HG02852 (cell line): ENCODE measurements at regions not wholly inside any gene's neighbourhood (a gene's known extent, or its start where the extent isn't known, plus 50 kb on each side); places are given as distances from the start of the nearest gene placed in this dataset.
A peak's percentile ranks its signal among the peaks of the same experiment; 100 is the strongest.

Source experiments
- ATAC-seq: cut with Tn5 transposase; IDR thresholded peaks from one replicate; pipeline ENCODE4 v1.9.1; 2021; ENCODE audit warnings: mild to moderate bottlenecking, moderate library complexity; ENCODE audit not compliant: unreplicated experiment

DNA sequence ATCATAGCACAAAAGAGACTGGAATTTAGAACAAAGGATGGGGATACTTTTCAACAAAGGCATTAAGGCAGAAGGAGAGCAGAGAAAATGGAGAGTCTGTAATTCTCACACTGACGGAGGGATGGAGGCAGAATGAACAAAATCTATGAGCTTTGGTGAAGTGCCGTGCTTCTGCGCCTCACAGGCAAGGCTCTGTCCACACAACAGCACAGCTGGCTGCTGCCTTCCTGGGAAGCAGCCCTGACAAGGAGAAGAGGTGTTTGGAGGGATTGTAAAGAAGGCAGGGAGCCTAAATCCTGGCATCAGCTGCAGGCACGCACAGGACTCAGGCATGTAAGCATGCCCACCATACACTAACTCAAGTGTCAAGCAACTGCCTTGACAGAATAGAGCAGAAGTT lies 485.2 kb upstream of the KIF2A start:
- no peak for ATAC-seq

DNA sequence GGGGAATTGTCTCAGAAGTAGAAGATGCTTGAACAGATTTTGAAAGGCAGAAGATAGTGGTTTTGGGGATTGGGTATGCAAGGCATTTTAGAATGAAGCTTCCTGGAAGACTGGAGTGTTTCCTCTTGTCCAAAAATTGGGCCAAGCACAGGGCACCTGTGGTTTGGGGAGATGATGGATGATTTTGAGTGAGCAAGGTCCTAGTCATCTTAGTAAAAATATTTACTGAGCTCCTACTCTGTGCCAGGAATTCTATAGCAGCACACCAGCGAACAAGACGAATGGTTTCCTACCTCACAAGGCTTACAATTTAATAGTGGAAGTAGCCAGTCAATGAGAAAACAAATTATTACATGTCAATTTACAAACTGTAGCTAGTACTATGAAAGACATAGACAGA lies 484.4 kb upstream of the KIF2A start:
- no peak for ATAC-seq

DNA sequence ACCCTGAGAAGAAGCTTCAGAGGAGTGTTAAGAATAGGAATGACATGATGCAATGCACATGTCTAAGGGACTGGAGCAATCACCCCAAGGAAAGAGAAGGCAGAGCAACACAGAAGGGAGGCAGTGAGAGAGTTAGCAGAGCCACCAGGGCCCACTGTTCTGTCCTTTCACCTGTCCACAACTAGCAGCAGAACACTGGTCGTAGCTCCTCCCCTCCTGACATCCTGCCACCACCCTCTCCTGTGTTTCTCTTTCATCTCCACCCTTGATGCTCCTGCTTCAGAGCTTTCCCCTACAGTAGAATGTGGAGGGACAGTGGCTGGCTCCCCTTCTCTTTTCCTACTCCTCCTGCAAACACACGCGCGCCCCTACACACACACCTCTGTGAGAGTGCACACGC lies 483.4 kb upstream of the KIF2A start:
- no peak for ATAC-seq

DNA sequence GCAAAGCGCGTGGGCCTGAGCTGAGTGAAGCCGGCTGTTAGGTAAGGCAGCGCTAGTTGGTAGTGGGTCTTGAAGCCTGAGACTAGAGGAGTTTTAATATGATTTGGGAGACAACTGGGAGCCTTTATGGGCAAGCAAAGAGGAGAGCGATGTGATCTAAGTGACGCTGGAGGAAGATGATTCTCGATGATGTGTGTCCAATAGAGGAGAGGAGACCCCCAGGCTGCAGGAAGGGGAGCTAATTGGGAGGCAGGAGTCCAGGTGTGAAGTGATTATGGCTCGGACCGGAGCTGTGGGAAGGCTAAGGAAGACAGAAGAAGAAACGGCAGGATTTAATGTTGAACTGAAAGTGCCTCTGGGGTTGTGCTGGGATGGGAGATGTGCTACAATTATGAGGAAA lies 482.9 kb upstream of the KIF2A start:
- no peak for ATAC-seq

DNA sequence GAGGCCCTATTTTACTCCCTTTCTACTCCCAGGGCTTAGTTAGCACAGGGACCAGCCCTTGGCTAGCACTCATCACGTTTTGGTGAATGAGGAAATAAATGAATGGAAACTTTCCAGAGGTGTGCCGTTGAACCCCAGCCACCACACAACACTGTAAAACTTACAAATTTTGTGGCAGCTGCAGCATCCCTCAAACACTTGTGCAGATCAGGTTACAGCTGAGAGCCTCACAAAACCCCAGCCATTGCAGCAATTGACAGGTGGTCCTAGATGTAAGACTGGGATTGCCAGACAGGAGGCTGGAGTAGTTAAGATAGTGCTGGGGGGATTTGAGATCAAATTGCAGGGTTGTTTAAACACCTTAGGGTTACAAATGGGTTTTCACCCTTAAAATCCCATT lies 482.2 kb upstream of the KIF2A start:
- ATAC-seq: no peak

DNA sequence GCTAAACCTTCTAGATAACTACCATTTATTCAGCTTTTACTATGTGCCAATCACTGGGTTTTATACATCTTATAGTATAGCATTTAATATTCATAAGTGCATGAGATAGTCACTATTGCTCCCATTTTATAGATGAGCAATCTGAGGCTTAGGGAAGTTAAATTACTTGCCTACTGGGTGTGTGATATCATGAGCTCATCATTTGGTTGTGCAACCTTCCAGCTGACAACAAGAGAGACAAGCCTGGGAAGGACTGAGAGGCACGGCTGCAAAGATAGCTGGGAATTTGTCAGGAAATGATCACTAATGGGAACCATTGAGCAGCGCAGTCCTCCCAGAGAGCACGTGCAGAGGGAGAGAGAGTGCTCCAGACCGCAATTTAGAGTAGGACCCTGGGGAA lies 481.6 kb upstream of the KIF2A start:
- no peak for ATAC-seq

DNA sequence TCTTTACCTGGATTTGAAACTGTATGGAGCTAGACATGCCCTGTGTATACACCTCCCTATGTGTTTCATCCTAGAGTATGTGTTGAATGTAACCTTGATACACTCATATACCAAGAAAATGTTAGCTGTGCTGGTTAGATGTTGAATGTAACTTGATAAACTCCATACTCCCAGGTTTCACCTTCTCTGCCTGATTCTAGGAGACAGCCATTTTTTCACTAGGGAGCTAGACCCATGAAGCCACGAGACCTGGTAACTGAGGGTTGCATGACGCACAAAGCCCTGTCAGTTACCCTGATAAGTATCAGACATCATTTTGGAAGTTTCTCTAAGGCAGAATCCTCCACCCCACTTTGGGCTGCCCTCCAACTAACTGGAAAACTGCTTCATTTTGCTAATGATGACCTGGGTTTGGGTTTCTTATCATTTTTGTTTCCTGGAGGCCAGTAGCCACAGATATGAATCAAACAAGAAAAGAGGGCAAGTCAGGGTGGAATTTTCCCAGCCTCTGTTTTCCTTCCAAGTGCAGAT lies 478.5 kb upstream of the KIF2A start:
- ATAC-seq: no peak

DNA sequence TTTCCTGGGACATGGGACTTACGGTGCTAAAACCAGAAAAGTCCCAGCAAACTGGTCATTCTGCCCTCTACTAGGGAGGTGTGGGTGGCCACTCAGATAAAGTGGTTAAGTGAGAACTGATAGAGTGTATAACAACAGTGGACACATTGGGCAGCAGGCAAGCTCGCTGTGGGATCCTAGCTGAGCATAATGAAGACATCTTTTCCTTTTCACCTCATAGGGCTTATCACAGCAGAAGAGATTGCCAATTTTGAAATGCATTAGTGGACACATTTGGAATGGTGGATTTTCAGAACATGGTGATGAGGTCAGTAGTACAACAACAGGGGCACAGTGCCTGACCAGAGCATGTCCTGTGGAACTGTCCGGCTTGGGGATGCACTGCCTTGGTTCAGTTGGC lies 477.1 kb upstream of the KIF2A start:
- no peak for ATAC-seq

DNA sequence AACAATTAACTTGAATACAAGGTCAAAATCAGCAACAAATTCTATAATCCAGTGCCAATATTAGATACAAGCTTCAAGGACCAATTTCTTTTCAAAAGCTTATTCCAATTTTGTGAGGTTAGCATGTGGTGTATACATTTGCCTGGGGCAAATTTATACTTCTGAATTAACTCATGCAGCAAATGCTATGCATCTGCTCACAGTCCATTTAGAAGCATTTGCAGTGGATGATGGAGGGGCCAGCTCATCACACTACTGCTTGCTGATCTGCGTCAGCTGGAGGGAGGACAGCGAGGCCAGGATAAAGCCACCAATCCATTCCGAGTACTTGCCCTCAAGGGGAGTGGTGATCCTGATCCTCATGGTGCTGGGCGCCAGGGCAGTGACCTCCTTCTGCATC lies 474.3 kb upstream of the KIF2A start:
- ATAC-seq: no peak

DNA sequence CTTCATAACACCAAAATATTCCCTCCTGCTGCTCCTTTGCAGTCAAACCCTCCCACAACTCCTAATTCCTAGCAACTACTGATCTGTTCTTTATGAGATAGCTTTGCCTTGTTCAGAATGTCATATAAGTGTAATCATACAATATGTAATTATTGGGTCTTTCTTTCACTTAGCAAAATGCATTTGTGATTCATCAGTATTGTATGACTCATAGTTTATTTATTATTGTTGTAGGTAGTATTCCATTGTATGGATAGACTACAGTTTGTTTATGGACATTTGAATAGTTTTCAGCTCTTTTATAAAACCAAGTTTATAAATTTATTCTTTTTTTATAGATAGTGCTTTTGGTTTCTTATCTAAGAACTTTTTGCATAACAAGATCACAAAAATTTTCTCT lies 468.2 kb upstream of the KIF2A start:
- no peak for ATAC-seq

DNA sequence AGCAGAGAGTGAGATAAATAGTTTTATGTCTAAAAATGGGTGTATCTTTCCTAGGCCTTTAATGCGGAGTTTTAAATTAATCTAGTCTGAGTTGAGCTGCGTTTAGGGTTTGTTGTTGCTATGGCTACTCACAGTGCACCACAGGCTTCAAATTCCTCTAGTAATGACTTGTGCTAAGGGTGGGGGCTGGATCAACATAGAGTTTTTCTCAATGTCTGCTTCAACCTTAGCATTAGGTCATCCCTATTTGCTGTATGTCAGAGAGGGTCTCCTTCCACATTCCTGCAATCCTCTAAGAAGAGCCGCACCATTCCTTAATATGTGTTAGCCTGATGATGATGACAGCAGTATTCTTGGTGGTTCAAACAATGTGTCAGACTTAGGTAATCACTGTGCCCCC lies 465.6 kb upstream of the KIF2A start:
- no peak for ATAC-seq

DNA sequence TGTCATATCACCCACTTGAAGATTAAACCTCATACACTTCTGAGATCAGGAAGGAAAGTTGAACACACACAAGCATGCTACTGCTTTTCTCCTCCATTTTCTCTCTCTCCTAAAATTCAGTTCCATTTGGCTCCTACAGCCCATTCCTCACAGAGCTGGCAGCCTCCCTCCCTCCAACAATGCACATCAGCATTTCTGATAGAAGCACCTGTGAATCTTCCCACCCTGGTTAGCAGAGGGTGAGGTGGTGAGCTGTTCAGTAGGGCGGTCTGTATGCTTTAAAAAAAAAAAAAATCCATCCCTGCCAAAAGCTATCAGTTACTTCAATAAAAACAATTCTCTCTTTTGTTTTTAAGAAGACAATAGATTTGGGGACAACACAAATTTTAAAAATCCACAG lies 463.2 kb upstream of the KIF2A start:
- no peak for ATAC-seq

DNA sequence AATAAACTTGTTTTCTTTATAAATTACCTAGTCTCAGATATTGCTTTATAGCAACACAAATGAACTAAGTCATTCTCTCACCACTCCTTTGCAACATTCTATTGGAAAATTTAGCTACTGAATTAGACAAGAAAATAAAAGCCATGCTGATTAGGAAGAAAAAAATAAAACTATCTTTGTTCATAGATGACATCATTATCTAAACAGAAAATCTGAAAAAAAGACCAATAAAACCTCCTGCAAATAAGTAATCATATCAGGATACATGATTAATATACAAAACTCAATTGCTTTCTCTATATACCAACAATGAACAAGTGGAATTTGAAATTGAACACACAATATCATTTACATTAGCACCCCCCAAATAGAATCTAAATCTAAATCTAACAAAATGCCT lies 455.3 kb upstream of the KIF2A start:
- no peak for ATAC-seq

DNA sequence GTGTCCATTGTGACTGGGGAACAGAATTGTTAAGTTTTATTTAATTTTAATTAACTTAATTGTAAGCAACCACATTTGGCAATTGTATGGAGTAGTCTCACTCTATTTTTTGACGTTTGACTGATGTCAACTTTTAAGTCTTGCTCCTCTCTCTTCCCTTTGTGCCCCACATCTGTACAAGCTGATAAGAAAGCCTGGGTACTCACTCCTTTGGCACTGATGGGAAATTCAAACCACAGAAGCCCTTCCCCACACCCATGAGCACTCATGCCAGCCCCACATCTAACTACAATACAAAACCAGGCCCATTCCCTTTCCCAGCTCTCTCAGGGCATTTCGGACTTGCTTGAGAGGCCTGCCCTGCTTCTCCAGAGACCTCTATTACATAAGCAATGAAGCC lies 451.5 kb upstream of the KIF2A start:
- no peak for ATAC-seq

DNA sequence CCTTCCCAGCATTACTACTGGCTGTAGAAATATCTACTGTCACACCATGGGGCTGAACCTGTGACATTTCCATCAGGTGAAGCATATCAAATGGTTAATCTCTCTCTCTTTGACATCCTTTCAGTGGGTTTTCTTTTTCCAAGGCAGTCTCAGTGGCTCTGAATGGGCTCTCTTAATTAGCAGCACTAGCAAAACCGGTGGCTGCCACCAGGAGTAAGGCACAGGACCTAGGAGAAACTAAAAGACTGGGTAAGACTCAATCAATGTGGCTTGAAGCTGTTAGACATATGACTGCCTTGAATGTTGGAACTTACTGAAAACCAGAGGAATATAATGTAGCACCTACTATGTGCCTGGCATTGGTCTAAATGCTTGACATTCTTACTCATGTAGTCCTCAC lies 445.0 kb upstream of the KIF2A start:
- ATAC-seq: no peak

DNA sequence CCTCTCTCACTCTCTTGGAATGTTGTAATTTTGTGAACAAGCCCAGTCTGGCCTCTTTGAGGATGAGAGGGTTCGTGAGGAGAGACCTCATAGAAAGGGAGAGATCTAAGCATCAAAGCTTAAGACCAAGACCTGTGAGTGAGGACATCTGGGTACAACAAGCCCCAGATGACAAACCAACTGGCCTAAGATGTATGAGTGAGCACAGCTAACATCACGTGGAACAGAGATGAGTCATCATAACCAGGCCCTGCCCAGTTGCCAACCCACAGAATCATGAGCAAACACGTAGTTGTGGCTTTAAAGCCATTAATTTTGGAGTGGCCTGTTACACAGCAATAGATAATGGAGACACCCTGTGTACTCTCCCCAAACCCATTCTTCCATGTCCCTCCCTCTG lies 439.1 kb upstream of the KIF2A start:
- peak; percentile 71 for ATAC-seq

DNA sequence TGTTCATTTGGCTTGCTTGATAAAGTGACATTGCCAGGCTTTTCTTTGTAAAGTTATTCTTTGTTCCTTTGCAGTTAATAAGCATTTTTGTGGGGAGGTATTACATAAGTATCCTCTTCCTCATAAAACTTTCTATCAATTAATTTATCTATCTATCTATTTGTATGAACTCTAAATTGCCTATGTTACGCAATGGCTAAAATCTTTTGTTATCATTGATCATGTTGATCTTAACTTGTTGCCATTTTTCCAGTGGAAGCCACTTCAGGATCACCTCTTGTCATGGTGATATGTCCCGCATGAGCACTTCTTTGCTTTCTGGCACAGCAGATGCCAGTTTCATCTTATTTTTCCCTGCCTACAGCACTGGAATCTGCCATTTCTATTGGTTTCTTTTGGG lies 436.7 kb upstream of the KIF2A start:
- no peak for ATAC-seq

DNA sequence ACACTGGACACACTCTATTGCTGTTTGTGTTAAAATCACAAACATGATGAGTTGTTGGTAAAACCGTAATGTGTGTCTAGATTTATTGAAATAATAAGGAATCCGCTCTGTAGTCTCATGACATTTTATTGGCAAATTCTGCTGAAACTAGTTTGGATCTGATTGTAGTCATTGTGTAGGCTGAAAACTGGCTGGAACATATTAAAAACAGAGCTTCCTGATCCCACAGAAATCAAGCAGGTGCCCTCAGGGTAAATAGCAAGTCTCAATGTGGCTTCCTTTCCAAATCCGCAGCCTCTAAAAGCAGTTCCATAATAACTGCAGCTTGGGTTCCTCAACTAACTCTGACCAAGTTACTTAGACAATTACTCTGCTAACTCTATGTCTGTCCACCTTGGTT lies 427.5 kb upstream of the KIF2A start:
- no peak for ATAC-seq

DNA sequence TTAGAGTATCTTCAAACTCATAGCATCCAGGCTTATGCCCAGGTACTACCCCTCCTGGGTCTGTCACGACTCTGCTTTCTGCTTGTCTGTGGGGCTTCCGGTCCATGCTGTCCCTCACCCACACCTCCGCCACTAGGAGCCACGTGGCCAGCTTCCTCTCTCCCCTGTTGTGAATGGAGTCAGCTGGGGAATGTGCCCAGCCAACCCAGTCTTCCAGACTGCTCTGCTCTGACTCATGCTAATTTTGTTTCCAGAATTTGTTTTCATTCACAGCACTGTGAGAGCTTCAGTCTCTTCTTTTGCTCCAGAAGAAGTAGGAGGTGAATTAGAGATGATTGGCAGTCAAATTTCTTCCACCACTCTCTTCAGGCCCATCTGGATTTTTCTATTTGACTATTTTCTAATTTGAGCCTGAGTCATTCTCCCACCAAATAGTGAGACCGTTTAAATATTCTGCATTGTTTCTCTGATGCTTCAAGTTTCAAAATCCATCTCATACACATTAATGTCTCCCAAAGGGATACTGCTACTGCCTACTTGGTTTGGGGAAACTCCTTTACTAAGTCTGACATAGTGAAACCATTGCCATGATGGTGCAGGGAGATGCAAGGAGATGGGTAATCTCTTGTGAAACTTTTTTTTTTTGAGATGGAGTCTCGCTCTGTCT lies 424.1 kb upstream of the KIF2A start:
- no peak for ATAC-seq

DNA sequence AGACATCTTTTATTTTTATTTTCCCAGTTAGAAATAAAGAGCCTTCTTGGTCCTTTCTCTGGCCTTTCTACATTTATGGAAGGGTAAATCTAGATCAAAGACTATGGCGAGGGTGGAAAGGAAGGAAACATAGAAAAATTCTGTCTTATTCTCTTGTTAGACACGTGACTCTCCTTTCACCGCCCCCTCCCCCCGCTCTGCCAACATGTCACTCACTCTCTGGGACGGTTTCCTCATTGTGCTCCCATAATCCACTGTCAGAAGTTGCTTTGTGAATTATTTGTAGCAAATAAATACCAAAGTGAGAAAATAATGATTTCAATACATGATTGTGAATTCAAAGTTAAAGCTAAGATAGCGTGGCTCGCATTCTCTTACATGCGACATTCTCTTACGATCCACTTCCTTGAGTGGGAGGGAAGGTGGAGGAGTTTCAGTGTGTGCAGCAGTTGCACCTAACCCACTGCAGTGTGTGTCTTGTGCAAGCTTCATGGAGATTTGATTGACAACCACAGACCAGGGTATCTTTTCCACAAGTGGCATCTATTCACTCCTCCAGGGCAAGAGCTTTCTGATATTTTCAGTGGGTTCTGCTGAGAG lies 423.0 kb upstream of the KIF2A start:
- no peak for ATAC-seq

DNA sequence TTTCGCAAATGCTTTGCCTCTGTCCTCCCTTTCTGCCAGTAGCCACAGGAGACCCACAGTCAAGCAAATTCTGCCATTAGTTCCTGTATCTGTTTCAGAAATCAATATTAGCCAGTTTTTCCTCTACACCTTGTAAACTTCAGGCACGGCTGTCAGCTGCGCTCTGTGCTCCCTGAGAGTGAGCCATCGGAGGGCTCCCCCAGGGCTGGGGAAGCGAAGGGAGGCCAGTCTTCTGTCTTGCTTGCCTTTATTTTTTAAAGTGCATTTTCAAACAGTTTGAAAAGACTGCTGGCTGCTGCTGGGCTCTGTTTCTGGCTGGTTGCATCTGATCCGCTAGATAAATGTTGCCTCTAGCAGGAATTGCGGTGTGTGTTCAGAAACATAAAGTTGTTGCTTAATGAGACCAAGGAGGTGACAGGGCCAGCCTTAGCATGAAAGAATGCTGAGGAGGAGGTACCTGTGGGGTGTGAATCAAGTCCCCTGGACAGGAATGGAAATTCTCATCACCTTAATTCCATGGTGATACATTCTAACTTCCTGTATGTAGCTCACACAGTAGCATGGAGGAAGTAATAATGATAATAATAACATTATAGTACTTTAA lies 421.7 kb upstream of the KIF2A start:
- ATAC-seq: no peak

DNA sequence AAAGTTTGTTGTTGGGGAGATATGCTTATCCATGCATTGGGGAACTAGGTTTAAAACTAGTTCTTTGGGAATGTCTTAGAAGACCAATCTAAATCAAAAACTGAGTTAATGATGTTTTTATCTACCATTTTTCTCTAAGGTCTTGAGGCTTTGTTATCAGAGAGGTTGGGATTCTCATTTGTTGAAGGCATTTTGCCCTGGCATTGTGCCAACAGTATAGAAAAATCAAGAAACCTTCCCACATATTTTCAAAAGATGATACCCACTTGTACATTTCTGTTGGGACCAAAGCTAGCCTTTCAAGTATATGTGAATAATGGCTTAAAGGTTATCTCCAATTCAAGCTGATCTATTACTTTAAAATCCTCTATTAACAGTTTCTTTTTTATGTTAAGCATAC lies 419.8 kb upstream of the KIF2A start:
- no peak for ATAC-seq

DNA sequence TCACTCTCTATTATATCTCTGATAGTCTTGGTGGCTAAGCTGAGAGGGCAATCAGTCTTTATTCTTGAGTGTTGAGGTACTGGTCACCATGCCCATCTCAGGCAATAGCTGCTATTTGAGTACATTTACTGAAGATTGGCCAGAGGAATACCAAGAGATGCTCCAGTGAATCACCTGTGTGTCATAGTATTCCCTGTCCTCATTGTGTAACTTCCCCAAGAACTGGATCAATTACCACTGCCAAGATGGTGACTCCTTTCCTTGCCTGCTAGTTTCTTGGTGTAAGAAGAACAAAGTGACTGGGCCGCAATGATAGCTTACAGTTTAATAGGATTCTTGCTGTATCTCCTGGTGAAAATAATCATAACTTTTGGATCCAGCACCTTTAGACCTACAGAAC lies 418.7 kb upstream of the KIF2A start:
- no peak for ATAC-seq
